Esophagus muscularis mucosa (tissue), 4 donors: ENCODE measurements at regions not wholly inside any gene's neighbourhood (a gene's known extent, or its start where the extent isn't known, plus 50 kb on each side); places are given as distances from the start of the nearest gene placed in this dataset.

ENCODE experiments used
- CTCF ChIP-seq, 3 experiments: fragments of 200-600 bp in 2 of 3; fragments of 450-650 bp in 1 of 3; sonication (generic) in 2 of 3; IDR thresholded peaks; one replicate each; pipeline ENCODE4 v1.5.1; 2017 to 2019; ENCODE audit warnings: antibody characterized with exemption in 3 of 3, mild to moderate bottlenecking in 2 of 3, moderate library complexity in 1 of 3
- EP300 ChIP-seq: sonication (generic); formaldehyde crosslinking; IDR thresholded peaks from one replicate; pipeline ENCODE4 v1.6.1; 2017; ENCODE audit warnings: antibody characterized with exemption
- POLR2A ChIP-seq: fragments of 450-650 bp; IDR thresholded peaks from one replicate; pipeline ENCODE4 v1.6.1; 2017; ENCODE audit warnings: antibody characterized with exemption, moderate library complexity, mild to moderate bottlenecking, low read depth
- POLR2AphosphoS5 ChIP-seq, 2 donors: sonication (generic); formaldehyde crosslinking; IDR thresholded peaks; one replicate each; pipeline ENCODE4 v1.6.1; 2017; ENCODE audit warnings: antibody characterized with exemption in 2 of 2

- no peak for TF ChIP-seq CTCF (IDR thresholded peaks at IDR 0.05)
- TF ChIP-seq POLR2A: no peak
- no peak for TF ChIP-seq POLR2AphosphoS5 (IDR thresholded peaks at IDR 0.05)
- no peak for TF ChIP-seq EP300
Observed at GRCh38 chr4:132540268-132540667, 608.8 kb upstream of the PCDH10 start.
